GM23338 (cell line): ENCODE measurements at regions not wholly inside any gene's neighbourhood (a gene's known extent, or its start where the extent isn't known, plus 50 kb on each side); places are given as distances from the start of the nearest gene placed in this dataset.

Source experiments
- ATAC-seq: fragments of 200-7000 bp; cut with Tn5 transposase; 3 replicates; pipeline ENCODE4 v1.9.1; 2020
- DNase-seq: peaks from one replicate; pipeline ENCODE4 v3.0.0-alpha.2; 2015; ENCODE audit warnings: low spot score
- H2AFZ ChIP-seq: fragments of 200-600 bp; sonication (generic); 2 replicates; pipeline ENCODE4 v1.8.0; 2016; ENCODE audit warnings: antibody characterized with exemption, mild to moderate bottlenecking, moderate library complexity
- H3F3A ChIP-seq: fragments of 200-600 bp; sonication (generic); replicated peaks from 2 replicates; pipeline ENCODE4 v1.8.0; 2017; ENCODE audit warnings: antibody characterized with exemption, mixed run types, low read depth
- H3K27ac ChIP-seq: fragments of 200-600 bp; sonication (generic); 2 replicates; pipeline ENCODE4 v1.6.1; 2016; ENCODE audit warnings: low read depth
- H3K27me3 ChIP-seq: fragments of 200-600 bp; sonication (generic); 2 replicates; pipeline ENCODE4 v1.8.0; 2016; ENCODE audit warnings: mild to moderate bottlenecking, mixed run types, moderate library complexity; ENCODE audit not compliant: insufficient read depth
- H3K36me3 ChIP-seq: fragments of 200-600 bp; sonication (generic); 2 replicates; pipeline ENCODE4 v1.8.0; 2016; ENCODE audit warnings: mild to moderate bottlenecking; ENCODE audit not compliant: insufficient read depth
- H3K4me1 ChIP-seq: fragments of 200-600 bp; sonication (generic); 2 replicates; pipeline ENCODE4 v1.8.0; 2016; ENCODE audit warnings: mild to moderate bottlenecking, moderate library complexity; ENCODE audit not compliant: insufficient read depth
- H3K4me2 ChIP-seq: fragments of 200-600 bp; sonication (generic); 2 replicates; pipeline ENCODE4 v1.7.1; 2017; ENCODE audit warnings: mixed run types
- H3K4me3 ChIP-seq: fragments of 200-600 bp; sonication (generic); 2 replicates; pipeline ENCODE4 v1.6.1; 2016; ENCODE audit warnings: mixed run types
- H3K79me2 ChIP-seq: fragments of 200-600 bp; sonication (generic); replicated peaks from 2 replicates; pipeline ENCODE4 v1.8.0; 2017; ENCODE audit warnings: mild to moderate bottlenecking; ENCODE audit not compliant: insufficient read depth
- H3K9me2 ChIP-seq: fragments of 200-600 bp; sonication (generic); 2 replicates; pipeline ENCODE4 v1.8.0; 2017; ENCODE audit not compliant: insufficient read depth
- H4K20me1 ChIP-seq: fragments of 200-600 bp; sonication (generic); replicated peaks from 2 replicates; pipeline ENCODE4 v1.8.0; 2017; ENCODE audit warnings: mild to moderate bottlenecking; ENCODE audit not compliant: insufficient read depth
- H3K27ac Mint-ChIP-seq: 2 replicates; pipeline ENCODE4 v1.8.0; 2020; ENCODE audit warnings: inconsistent platforms, mild to moderate bottlenecking, moderate library complexity, mixed read lengths
- H3K27me3 Mint-ChIP-seq: 3 replicates; pipeline ENCODE4 v1.8.0; 2022; ENCODE audit warnings: low read depth, mild to moderate bottlenecking, moderate library complexity, mixed read lengths, inconsistent platforms; ENCODE audit not compliant: insufficient read depth, poor library complexity
- H3K36me3 Mint-ChIP-seq: 3 replicates; pipeline ENCODE4 v1.8.0; 2021; ENCODE audit warnings: low read depth, mild to moderate bottlenecking, inconsistent platforms, moderate library complexity, mixed read lengths
- H3K4me1 Mint-ChIP-seq: 3 replicates; pipeline ENCODE4 v1.8.0; 2020; ENCODE audit warnings: mild to moderate bottlenecking, inconsistent platforms, mixed read lengths
- H3K4me3 Mint-ChIP-seq: 3 replicates; pipeline ENCODE4 v1.8.0; 2021; ENCODE audit warnings: moderate library complexity, mild to moderate bottlenecking, inconsistent platforms, mixed read lengths
- H3K9me3 Mint-ChIP-seq: 3 replicates; pipeline ENCODE4 v1.8.0; 2020; ENCODE audit warnings: moderate library complexity, mild to moderate bottlenecking, inconsistent platforms, mixed read lengths
- CREB1 ChIP-seq: fragments of 250-450 bp; sonication (Bioruptor Pico); IDR thresholded peaks from 2 replicates; pipeline ENCODE4 v1.5.0; 2020; ENCODE audit warnings: low read depth, mild to moderate bottlenecking, moderate library complexity
- CTCF ChIP-seq, 2 experiments: fragments of 200-600 bp in 1 of 2; sonication (generic) in 1 of 2; conservative IDR thresholded peaks; 2 replicates each; pipeline versions ENCODE4 v1.5.1 to v1.6.1; 2016 to 2017; ENCODE audit warnings: antibody characterized with exemption in 2 of 2, low read depth in 2 of 2, mild to moderate bottlenecking in 2 of 2, moderate library complexity in 1 of 2
- ETS1 ChIP-seq: IDR thresholded peaks from 2 replicates; pipeline ENCODE4 v1.6.1; 2016; ENCODE audit warnings: antibody characterized with exemption
- EZH2 ChIP-seq: fragments of 200-600 bp; sonication (generic); IDR thresholded peaks from one replicate; pipeline ENCODE4 v1.8.0; 2017; ENCODE audit warnings: antibody characterized with exemption, mild to moderate bottlenecking, low read depth; ENCODE audit not compliant: unreplicated experiment
- EZH2phosphoT487 ChIP-seq: fragments of 200-600 bp; sonication (generic); IDR thresholded peaks from one replicate; pipeline ENCODE4 v1.8.1; 2018; ENCODE audit warnings: antibody characterized with exemption; ENCODE audit not compliant: unreplicated experiment
- JUNB ChIP-seq: IDR thresholded peaks from one replicate; pipeline ENCODE4 v1.6.1; 2016; ENCODE audit warnings: antibody characterized with exemption; ENCODE audit not compliant: unreplicated experiment
- NANOG ChIP-seq: IDR thresholded peaks from 2 replicates; pipeline ENCODE4 v1.6.1; 2016; ENCODE audit warnings: antibody characterized with exemption, borderline replicate concordance
- POLR2AphosphoS5 ChIP-seq: IDR thresholded peaks from 2 replicates; pipeline ENCODE4 v1.6.1; 2016; ENCODE audit warnings: antibody characterized with exemption, low read depth
- REST ChIP-seq: IDR thresholded peaks from one replicate; pipeline ENCODE4 v1.6.1; 2018; ENCODE audit warnings: antibody characterized with exemption; ENCODE audit not compliant: unreplicated experiment
- STAT1 ChIP-seq: IDR thresholded peaks from one replicate; pipeline ENCODE4 v1.6.1; 2016; ENCODE audit warnings: antibody characterized with exemption; ENCODE audit not compliant: unreplicated experiment
- ZNF114 ChIP-seq: fragments of 250-450 bp; sonication (Bioruptor Pico); IDR thresholded peaks from 2 replicates; pipeline ENCODE4 v1.5.0; 2020; ENCODE audit warnings: mild to moderate bottlenecking, moderate library complexity
- ZNF331 ChIP-seq: fragments of 250-450 bp; sonication (Bioruptor Pico); IDR thresholded peaks from 2 replicates; pipeline ENCODE4 v1.5.0; 2020; ENCODE audit warnings: low read depth, mild to moderate bottlenecking, moderate library complexity
- ZNF462 ChIP-seq: fragments of 250-450 bp; sonication (Bioruptor Pico); IDR thresholded peaks from 2 replicates; pipeline ENCODE4 v1.5.0; 2020; ENCODE audit warnings: mild to moderate bottlenecking, moderate library complexity

GRCh38 chr4:22215084-22215483, 266.5 kb upstream of the KCNIP4 start:
- H3K27me3 Mint-ChIP-seq, result no peaks in the 10 kb centered on the region

More at GRCh38 chr4:22215084-22215483, 266.5 kb upstream of the KCNIP4 start:
- H3F3A ChIP-seq, result no peaks in the 10 kb centered on the region
- H3K4me1 Mint-ChIP-seq, result no peaks in the 10 kb centered on the region
- no peak overlapping the region for H3K4me2 ChIP-seq
- no peak overlapping the region for H3K4me3 ChIP-seq
- no peaks in the 10 kb centered on the region for H4K20me1 ChIP-seq
- no peaks in the 10 kb centered on the region for H3K79me2 ChIP-seq
- H3K27me3 ChIP-seq, result no peaks in the 10 kb centered on the region
- H3K4me3 Mint-ChIP-seq, result no peak overlapping the region
- no peaks in the 10 kb centered on the region for H3K36me3 Mint-ChIP-seq
- no peaks in the 10 kb centered on the region for H3K36me3 ChIP-seq
- no peaks in the 10 kb centered on the region for H3K9me3 Mint-ChIP-seq
- DNase-seq (no peak), ATAC-seq (no peak)
- no peak overlapping the region for H3K27ac ChIP-seq
- no peaks in the 10 kb centered on the region for H3K4me1 ChIP-seq
- no peak overlapping the region for H2AFZ ChIP-seq
- H3K9me2 ChIP-seq, result no peaks in the 10 kb centered on the region; the same call in none of the 2 replicates
- no peak for TF ChIP-seq EZH2
- TF ChIP-seq STAT1, result no peak
- no peak for TF ChIP-seq REST
- TF ChIP-seq EZH2phosphoT487, result no peak
- TF ChIP-seq ZNF331 (CRISPR knock-in tag), result no peak
- no peak for TF ChIP-seq NANOG
- no peak for TF ChIP-seq ZNF114 (CRISPR knock-in tag)
- no peak for TF ChIP-seq POLR2AphosphoS5
- no peak for TF ChIP-seq CTCF (conservative IDR thresholded peaks at IDR 0.05; ENCODE audit: low read depth in 2 of 2)
- TF ChIP-seq JUNB, result no peak
- no peak for TF ChIP-seq CREB1 (CRISPR knock-in tag)
- no peak for TF ChIP-seq ETS1
- no peak for TF ChIP-seq ZNF462 (CRISPR knock-in tag)
- no peak overlapping the region for H3K27ac Mint-ChIP-seq
